ENCODE measurements at regions not wholly inside any gene's neighbourhood (a gene's known extent, or its start where the extent isn't known, plus 50 kb on each side); places are given as distances from the start of the nearest gene placed in this dataset.

- Histone ChIP-seq H3K4me3 (no peak overlapping the region), H3K27me3 (replicated peaks in 1 of 7) (no peaks in the 10 kb centered on the region), H3K4me1 (no peaks in the 10 kb centered on the region), H3K36me3 (no peaks in the 10 kb centered on the region), H3K9me3 (peaks cover 0 to 40% (median 35%) of the 10 kb centered on the region in 8 donors), H3K27ac (no peak overlapping the region)
- no peak for DNase-seq
- intact Hi-C loops (cut with DNase I; ENCODE audit: low total_unique reads), result no loop called here
- TF ChIP-seq, protein P1, sequence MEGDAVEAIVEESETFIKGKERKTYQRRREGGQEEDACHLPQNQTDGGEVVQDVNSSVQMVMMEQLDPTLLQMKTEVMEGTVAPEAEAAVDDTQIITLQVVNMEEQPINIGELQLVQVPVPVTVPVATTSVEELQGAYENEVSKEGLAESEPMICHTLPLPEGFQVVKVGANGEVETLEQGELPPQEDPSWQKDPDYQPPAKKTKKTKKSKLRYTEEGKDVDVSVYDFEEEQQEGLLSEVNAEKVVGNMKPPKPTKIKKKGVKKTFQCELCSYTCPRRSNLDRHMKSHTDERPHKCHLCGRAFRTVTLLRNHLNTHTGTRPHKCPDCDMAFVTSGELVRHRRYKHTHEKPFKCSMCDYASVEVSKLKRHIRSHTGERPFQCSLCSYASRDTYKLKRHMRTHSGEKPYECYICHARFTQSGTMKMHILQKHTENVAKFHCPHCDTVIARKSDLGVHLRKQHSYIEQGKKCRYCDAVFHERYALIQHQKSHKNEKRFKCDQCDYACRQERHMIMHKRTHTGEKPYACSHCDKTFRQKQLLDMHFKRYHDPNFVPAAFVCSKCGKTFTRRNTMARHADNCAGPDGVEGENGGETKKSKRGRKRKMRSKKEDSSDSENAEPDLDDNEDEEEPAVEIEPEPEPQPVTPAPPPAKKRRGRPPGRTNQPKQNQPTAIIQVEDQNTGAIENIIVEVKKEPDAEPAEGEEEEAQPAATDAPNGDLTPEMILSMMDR (IDR thresholded peaks at IDR 0.05 in 8 of 11, conservative IDR thresholded peaks at IDR 0.05 in 3 of 11), result no peak
- TF ChIP-seq POLR2AphosphoS5 (IDR thresholded peaks at IDR 0.05), result no peak
- TF ChIP-seq POLR2A (IDR thresholded peaks at IDR 0.05), result no peak
- WGBS, 5 donors, result 76 to 88% (median 80%) methylated on average over 3 of the region's 3 CpGs
Measured at GRCh38 chr2:167462379-167462778, 574.1 kb downstream of the XIRP2 start.

DNA sequence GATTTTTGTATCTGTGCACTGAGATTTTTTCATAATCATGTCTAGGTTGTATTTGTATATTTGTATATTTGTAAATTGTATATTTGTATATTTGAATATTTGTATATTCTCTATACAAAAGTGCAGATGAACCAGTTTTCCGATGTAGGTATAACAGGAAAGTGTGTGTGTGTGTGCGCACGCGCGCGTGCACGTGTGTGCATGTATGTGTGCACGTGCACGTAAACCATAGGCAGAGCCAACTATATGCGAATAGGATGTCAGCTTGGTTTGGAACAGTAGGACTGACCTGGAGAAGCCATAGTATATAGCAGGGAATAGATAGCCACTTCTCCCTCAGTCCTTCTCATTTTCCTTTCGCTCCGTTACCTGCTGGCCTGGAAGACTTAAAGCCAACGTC, 565.8 kb downstream of the XIRP2 start:
- Histone ChIP-seq H3K4me1 (no peaks in the 10 kb centered on the region), H3K9me3 (peaks cover 0 to 63% (median 39%) of the 10 kb centered on the region in 8 donors), H3K4me3 (no peak overlapping the region), H3K27me3 (replicated peaks in 1 of 7) (no peaks in the 10 kb centered on the region), H3K27ac (no peak overlapping the region), H3K36me3 (no peaks in the 10 kb centered on the region)
- WGBS, 5 donors, result 88 to 95% (median 94%) methylated on average over 13 of the region's 13 CpGs
- intact Hi-C loops (cut with DNase I; ENCODE audit: low total_unique reads), result no loop called here
- TF ChIP-seq POLR2AphosphoS5 (IDR thresholded peaks at IDR 0.05), result no peak
- TF ChIP-seq, protein P1 (IDR thresholded peaks at IDR 0.05 in 8 of 11, conservative IDR thresholded peaks at IDR 0.05 in 3 of 11), result no peak
- TF ChIP-seq POLR2A (IDR thresholded peaks at IDR 0.05), result no peak
- DNase-seq, result no peak

GRCh38 chr2:167451496-167452289, 563.4 kb downstream of the XIRP2 start:
- Histone ChIP-seq H3K4me1 (no peaks in the 10 kb centered on the region), H3K27ac (no peak overlapping the region), H3K27me3 (replicated peaks in 1 of 7) (no peaks in the 10 kb centered on the region), H3K4me3 (no peak overlapping the region), H3K9me3 (peaks cover 0 to 66% (median 46%) of the 10 kb centered on the region in 8 donors), H3K36me3 (no peaks in the 10 kb centered on the region)
- intact Hi-C loops (cut with DNase I; ENCODE audit: low total_unique reads), result no loop called here
- 76 to 84% (median 81%) methylated on average over 9 of the region's 9 CpGs for WGBS, 5 donors
- DNase-seq, result no peak
- no peak for TF ChIP-seq POLR2AphosphoS5 (IDR thresholded peaks at IDR 0.05)
- TF ChIP-seq, protein P1 (IDR thresholded peaks at IDR 0.05 in 8 of 11, conservative IDR thresholded peaks at IDR 0.05 in 3 of 11), result no peak
- no peak for TF ChIP-seq POLR2A (IDR thresholded peaks at IDR 0.05)

DNA sequence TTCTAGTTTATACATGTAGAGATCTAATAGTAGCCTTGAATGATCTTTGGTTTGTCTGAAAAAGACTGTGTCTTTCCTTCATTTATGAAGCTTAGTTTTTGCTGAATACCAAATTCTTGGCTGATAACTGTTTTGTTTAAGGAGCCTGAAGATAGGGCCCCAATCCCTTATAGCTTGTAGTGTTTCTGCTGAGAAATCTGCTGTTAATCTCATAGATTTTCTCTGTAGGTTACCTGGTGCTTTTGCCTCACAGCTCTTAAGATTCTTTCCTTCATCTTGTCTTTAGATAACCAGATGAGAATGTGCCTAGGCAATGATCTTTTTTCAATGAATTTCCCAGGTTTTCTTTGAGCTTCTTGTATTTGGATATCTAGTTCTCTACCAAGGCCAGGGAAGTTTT, 562.1 kb downstream of the XIRP2 start:
- TF ChIP-seq POLR2AphosphoS5 (IDR thresholded peaks at IDR 0.05) (no peak), POLR2A (IDR thresholded peaks at IDR 0.05) (no peak)
- TF ChIP-seq, protein P1 (IDR thresholded peaks at IDR 0.05 in 8 of 11, conservative IDR thresholded peaks at IDR 0.05 in 3 of 11), result no peak
- H3K9me3 ChIP-seq, result peaks cover 0 to 65% (median 43%) of the 10 kb centered on the region in 8 donors
- no peak overlapping the region for H3K4me3 ChIP-seq
- H3K4me1 ChIP-seq, result no peaks in the 10 kb centered on the region
- no peak for DNase-seq
- no peak overlapping the region for H3K27ac ChIP-seq
- H3K36me3 ChIP-seq, result no peaks in the 10 kb centered on the region
- no peaks in the 10 kb centered on the region for H3K27me3 ChIP-seq (replicated peaks in 1 of 7)
- intact Hi-C loops (cut with DNase I; ENCODE audit: low total_unique reads), result no loop called here
